Vagina (tissue), 2 donors: ENCODE measurements at regions not wholly inside any gene's neighbourhood (a gene's known extent, or its start where the extent isn't known, plus 50 kb on each side); places are given as distances from the start of the nearest gene placed in this dataset.

ENCODE experiments used
- DNase-seq, 2 donors: peaks; one replicate each; pipeline ENCODE4 v3.0.0-alpha.2; 2017; ENCODE audit errors: extremely low spot score in 2 of 2
- H3K27ac ChIP-seq: fragments of 200-600 bp; sonication (generic); one replicate; pipeline ENCODE4 v1.5.1; 2019
- H3K27me3 ChIP-seq: fragments of 200-600 bp; sonication (generic); one replicate; pipeline ENCODE4 v1.5.1; 2019
- H3K36me3 ChIP-seq, 2 donors: fragments of 200-600 bp; sonication (generic); one replicate each; pipeline ENCODE4 v1.5.1; 2017 to 2019
- H3K4me1 ChIP-seq: fragments of 200-600 bp; sonication (generic); one replicate; pipeline ENCODE4 v1.5.1; 2019
- H3K4me3 ChIP-seq, 2 donors: fragments of 200-600 bp; sonication (generic); 1 replicate in 1 of 2; 2 replicates in 1 of 2; pipeline ENCODE4 v1.5.1; 2016 to 2019
- H3K9me3 ChIP-seq: fragments of 200-600 bp; sonication (generic); one replicate; pipeline ENCODE4 v1.5.1; 2019
- CTCF ChIP-seq, 3 experiments: fragments of 450-650 bp in 2 of 3; fragments of 200-600 bp in 1 of 3; sonication (generic) in 1 of 3; IDR thresholded peaks; one replicate each; pipeline ENCODE4 v1.5.1; 2017 to 2019; ENCODE audit warnings: antibody characterized with exemption in 3 of 3, mild to moderate bottlenecking in 2 of 3, moderate library complexity in 2 of 3
- POLR2A ChIP-seq, 2 donors: fragments of 450-650 bp; IDR thresholded peaks; one replicate each; pipeline ENCODE4 v1.6.1; 2017; ENCODE audit warnings: antibody characterized with exemption in 2 of 2, mild to moderate bottlenecking in 2 of 2, moderate library complexity in 2 of 2
- POLR2AphosphoS5 ChIP-seq, 2 donors: sonication (generic); formaldehyde crosslinking; IDR thresholded peaks; one replicate each; pipeline ENCODE4 v1.9.0; 2017; ENCODE audit warnings: antibody characterized with exemption in 2 of 2, mild to moderate bottlenecking in 2 of 2, low read depth in 1 of 2; ENCODE audit not compliant: insufficient read depth in 1 of 2
- intact Hi-C: fragments of 100-400 bp; cut with DNase I; formaldehyde crosslinking; loops from one replicate; pipeline ENCODE4 v1.15.1; 2023

- Histone ChIP-seq H3K9me3 (no peaks in the 10 kb centered on the region), H3K27ac (no peak overlapping the region), H3K4me3 (no peak overlapping the region), H3K27me3 (no peaks in the 10 kb centered on the region), H3K36me3 (no peaks in the 10 kb centered on the region), H3K4me1 (no peaks in the 10 kb centered on the region)
- no peak for DNase-seq
- TF ChIP-seq POLR2AphosphoS5 (IDR thresholded peaks at IDR 0.05; ENCODE audit: insufficient read depth in 1 of 2, low read depth in 1 of 2) (no peak), POLR2A (IDR thresholded peaks at IDR 0.05) (no peak), CTCF (IDR thresholded peaks at IDR 0.05) (no peak)
- intact Hi-C loops = no loop called here
These were observed 67.7 kb upstream of the ZXDA start for GRCh38 chrX:57977992-57978391.

GRCh38 chrX:57964975-57965374 lies 54.7 kb upstream of the ZXDA start:
- no peaks in the 10 kb centered on the region for H3K27me3 ChIP-seq
- H3K4me1 ChIP-seq = no peaks in the 10 kb centered on the region
- DNase-seq = no peak
- H3K27ac ChIP-seq = no peak overlapping the region
- peaks cover 5% of the 10 kb centered on the region for H3K9me3 ChIP-seq
- intact Hi-C loops = no loop called here
- TF ChIP-seq CTCF (IDR thresholded peaks at IDR 0.05) (no peak), POLR2A (IDR thresholded peaks at IDR 0.05) (no peak), POLR2AphosphoS5 (IDR thresholded peaks at IDR 0.05; ENCODE audit: insufficient read depth in 1 of 2, low read depth in 1 of 2) (no peak)
- no peak overlapping the region for H3K4me3 ChIP-seq
- no peaks in the 10 kb centered on the region for H3K36me3 ChIP-seq
